PC-3 (cell line): ENCODE measurements at regions not wholly inside any gene's neighbourhood (a gene's known extent, or its start where the extent isn't known, plus 50 kb on each side); places are given as distances from the start of the nearest gene placed in this dataset.

ENCODE experiments used
- ATAC-seq: fragments of 200-7000 bp; cut with Tn5 transposase; 2 replicates; pipeline ENCODE4 v1.9.1; 2020; ENCODE audit warnings: mild to moderate bottlenecking, moderate library complexity
- BruUV-seq: library from RNA; stranded (reverse); fragments of 400-500 nt; replicated peaks from 2 replicates; lab custom pipeline; 2021; lab: Mats Ljungman, UMichigan
- CTCF ChIA-PET: fragments of 300-600 bp; sonication (Branson Sonifier 250); formaldehyde crosslinking; loops from one replicate; lab custom pipeline; 2022; ENCODE audit warnings: antibody characterized with exemption; lab: Charles Lee
- POLR2A ChIA-PET: fragments of 300-600 bp; sonication (Branson Sonifier 250); formaldehyde crosslinking; loops from one replicate; lab custom pipeline; 2022; ENCODE audit warnings: antibody characterized with exemption; ENCODE audit not compliant: unreplicated experiment; lab: Charles Lee
- DNase-seq: peaks from one replicate; pipeline ENCODE4 v3.0.0-alpha.2; 2015
- H2AFZ ChIP-seq: fragments of 300-600 bp; sonication (generic); 2 replicates; pipeline ENCODE4 v1.6.0; 2016; ENCODE audit warnings: antibody characterized with exemption, low read length
- H3F3A ChIP-seq: fragments of 300-600 bp; sonication (generic); one replicate; pipeline ENCODE4 v1.6.0; 2017; ENCODE audit warnings: antibody characterized with exemption, low read length, control low read depth, mild to moderate bottlenecking; ENCODE audit not compliant: unreplicated experiment
- H3K27ac ChIP-seq: fragments of 300-600 bp; sonication (generic); 2 replicates; pipeline ENCODE4 v1.5.1; 2016; ENCODE audit warnings: mild to moderate bottlenecking, low read length
- H3K27me3 ChIP-seq: fragments of 300-600 bp; sonication (generic); 2 replicates; pipeline ENCODE4 v1.6.1; 2016; ENCODE audit warnings: low read length, mixed read lengths
- H3K36me3 ChIP-seq: fragments of 300-600 bp; sonication (generic); 2 replicates; pipeline ENCODE4 v1.6.1; 2016; ENCODE audit warnings: low read depth, mixed run types, low read length, mixed read lengths
- H3K4me1 ChIP-seq: fragments of 300-600 bp; sonication (generic); 2 replicates; pipeline ENCODE4 v1.5.1; 2016; ENCODE audit warnings: low read length; ENCODE audit not compliant: insufficient read depth
- H3K4me2 ChIP-seq: fragments of 300-600 bp; sonication (generic); 2 replicates; pipeline ENCODE4 v1.6.0; 2016; ENCODE audit warnings: low read length
- H3K4me3 ChIP-seq: fragments of 300-600 bp; sonication (generic); 2 replicates; pipeline ENCODE4 v1.5.1; 2016; ENCODE audit warnings: mild to moderate bottlenecking, low read length, mixed read lengths
- H3K79me2 ChIP-seq: fragments of 300-600 bp; sonication (generic); 2 replicates; pipeline ENCODE4 v1.6.1; 2017; ENCODE audit warnings: low read length, mixed read lengths
- H3K9ac ChIP-seq: fragments of 300-600 bp; sonication (generic); 2 replicates; pipeline ENCODE4 v1.6.0; 2016; ENCODE audit warnings: mild to moderate bottlenecking, low read length
- H3K9me2 ChIP-seq: fragments of 300-600 bp; sonication (generic); replicated peaks from 2 replicates; pipeline ENCODE4 v1.6.1; 2016; ENCODE audit warnings: mixed run types, low read length, mixed read lengths
- H3K9me3 ChIP-seq: fragments of 300-600 bp; sonication (generic); 2 replicates; pipeline ENCODE4 v1.6.1; 2016; ENCODE audit warnings: low read length, mixed read lengths
- H4K20me1 ChIP-seq: fragments of 300-600 bp; sonication (generic); 2 replicates; pipeline ENCODE4 v1.6.1; 2016; ENCODE audit warnings: low read length, mixed read lengths
- CTCF ChIP-seq: fragments of 300-600 bp; sonication (generic); conservative IDR thresholded peaks from 2 replicates; pipeline ENCODE4 v1.5.1; 2017; ENCODE audit warnings: antibody characterized with exemption, low read depth, mild to moderate bottlenecking, low read length
- EZH2 ChIP-seq: fragments of 300-600 bp; sonication (generic); IDR thresholded peaks from one replicate; pipeline ENCODE4 v1.6.1; 2017; ENCODE audit warnings: antibody characterized with exemption, mild to moderate bottlenecking, low read length; ENCODE audit not compliant: unreplicated experiment
- EZH2phosphoT487 ChIP-seq: fragments of 300-600 bp; sonication (generic); IDR thresholded peaks from 2 replicates; pipeline ENCODE4 v1.6.1; 2018; ENCODE audit warnings: mild to moderate bottlenecking, antibody characterized with exemption, low read length, borderline replicate concordance
- intact Hi-C: fragments of 100-400 bp; cut with micrococcal nuclease; formaldehyde crosslinking; loops from 2 replicates; pipeline ENCODE4 v1.9.0; 2023

GRCh38 chr11:27816197-27816596, 115.9 kb upstream of the BDNF start:
- no peak overlapping the region for H3K4me3 ChIP-seq
- TF ChIP-seq EZH2phosphoT487 (no peak), EZH2 (no peak), CTCF (no peak)
- no peak overlapping the region for H2AFZ ChIP-seq
- no peak overlapping the region for H3K4me2 ChIP-seq
- no peaks in the 10 kb centered on the region for H3K9me3 ChIP-seq
- H3F3A ChIP-seq: no peaks in the 10 kb centered on the region
- H3K27me3 ChIP-seq: no peaks in the 10 kb centered on the region
- no peak overlapping the region for H3K9ac ChIP-seq
- no peak for ATAC-seq
- POLR2A ChIA-PET: no interaction called here
- peaks cover 11% of the 10 kb centered on the region for H3K4me1 ChIP-seq
- H3K36me3 ChIP-seq: no peaks in the 10 kb centered on the region
- BruUV-seq: no TSS peak
- no peaks in the 10 kb centered on the region for H3K9me2 ChIP-seq
- H4K20me1 ChIP-seq: no peaks in the 10 kb centered on the region
- H3K27ac ChIP-seq: no peak overlapping the region
- H3K79me2 ChIP-seq: no peaks in the 10 kb centered on the region
- CTCF ChIA-PET: interaction anchor here (0.6 kb wide), 1 partner anchor 99 kb away, joined by 3 read pairs; no protein-coding TSS in a partner anchor
- DNase-seq: no peak
- intact Hi-C loops: no loop called here

DNA sequence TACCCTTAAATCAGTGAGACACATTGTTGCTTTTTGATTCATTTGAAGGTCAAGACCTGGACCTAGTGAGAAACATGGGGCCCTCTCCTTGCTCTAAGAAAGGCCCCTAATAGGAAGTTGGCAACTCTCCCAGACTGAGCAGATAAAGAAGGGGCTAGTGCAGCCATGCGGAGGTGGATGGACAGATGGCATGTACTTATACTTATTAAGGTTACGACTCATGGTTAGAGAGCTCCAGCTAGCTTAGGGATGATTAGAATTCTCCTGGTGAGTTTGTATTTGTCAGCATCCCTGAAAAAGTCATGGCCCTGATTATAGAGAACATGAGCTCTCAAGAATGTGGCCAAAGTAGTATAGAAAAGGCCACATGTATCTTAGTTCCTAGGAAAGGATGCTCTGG, 112.1 kb upstream of the BDNF start:
- Histone ChIP-seq H3K79me2 (no peaks in the 10 kb centered on the region), H3K27me3 (no peaks in the 10 kb centered on the region), H3K9me2 (no peaks in the 10 kb centered on the region), H3K4me1 (no peaks in the 10 kb centered on the region), H3K9ac (no peak overlapping the region), H3K27ac (no peak overlapping the region), H3K4me2 (no peak overlapping the region), H3K4me3 (no peak overlapping the region), H2AFZ (no peak overlapping the region), H3F3A (no peaks in the 10 kb centered on the region), H3K36me3 (no peaks in the 10 kb centered on the region), H4K20me1 (no peaks in the 10 kb centered on the region), H3K9me3 (no peaks in the 10 kb centered on the region)
- DNase-seq: no peak
- intact Hi-C loops: no loop called here
- no TSS peak for BruUV-seq
- POLR2A ChIA-PET: no interaction called here
- ATAC-seq: no peak
- TF ChIP-seq CTCF (no peak), EZH2phosphoT487 (no peak), EZH2 (no peak)
- CTCF ChIA-PET: no interaction called here

GRCh38 chr11:27807596-27807995, 107.3 kb upstream of the BDNF start:
- Histone ChIP-seq H3K36me3 (no peaks in the 10 kb centered on the region), H3K4me1 (no peaks in the 10 kb centered on the region), H3K27ac (no peak overlapping the region), H3K4me3 (no peak overlapping the region), H2AFZ (no peak overlapping the region), H3K9ac (no peak overlapping the region), H3K9me3 (no peaks in the 10 kb centered on the region), H3K79me2 (no peaks in the 10 kb centered on the region), H3K27me3 (no peaks in the 10 kb centered on the region), H3K9me2 (no peaks in the 10 kb centered on the region), H4K20me1 (no peaks in the 10 kb centered on the region), H3F3A (no peaks in the 10 kb centered on the region), H3K4me2 (no peak overlapping the region)
- no peak for DNase-seq
- POLR2A ChIA-PET: no interaction called here
- ATAC-seq: no peak
- TF ChIP-seq EZH2phosphoT487: no peak
- no peak for TF ChIP-seq CTCF
- TF ChIP-seq EZH2: no peak
- intact Hi-C loops: no loop called here
- CTCF ChIA-PET: no interaction called here
- BruUV-seq: no TSS peak
